ENCODE measurements at regions not wholly inside any gene's neighbourhood (a gene's known extent, or its start where the extent isn't known, plus 50 kb on each side); places are given as distances from the start of the nearest gene placed in this dataset.

- no peak for TF ChIP-seq CHD7 (IDR thresholded peaks at IDR 0.05; ENCODE audit: insufficient replicate concordance, low read length)
- TF ChIP-seq TAF7 (optimal IDR thresholded peaks at IDR 0.05; ENCODE audit: borderline replicate concordance, low read depth, low read length): no peak
- no peak for TF ChIP-seq SUZ12 (IDR thresholded peaks at IDR 0.05; ENCODE audit: low read length)
- TF ChIP-seq CBX8 (IDR thresholded peaks at IDR 0.05; ENCODE audit: borderline replicate concordance, low read depth, low read length): no peak
- no peak for TF ChIP-seq SP4 (IDR thresholded peaks at IDR 0.05; ENCODE audit: low read length)
- no peak for TF ChIP-seq GTF2F1 (IDR thresholded peaks at IDR 0.05; ENCODE audit: borderline replicate concordance, low read depth, low read length)
- no peak for TF ChIP-seq NRF1 (IDR thresholded peaks at IDR 0.05; ENCODE audit: low read depth, low read length)
- TF ChIP-seq CHD1 (IDR thresholded peaks at IDR 0.05; ENCODE audit: low read depth, low read length): no peak
- TF ChIP-seq POU5F1 (IDR thresholded peaks at IDR 0.05; ENCODE audit: low read depth, low read length): no peak
Measured at GRCh38 chr3:113097960-113098447, 107.2 kb downstream of the GTPBP8 start (continued).
